Left lung (tissue), 4 donors: ENCODE measurements at regions not wholly inside any gene's neighbourhood (a gene's known extent, or its start where the extent isn't known, plus 50 kb on each side); places are given as distances from the start of the nearest gene placed in this dataset.

Experiments used
- ATAC-seq: fragments of 200-7000 bp; cut with Tn5 transposase; one replicate; pipeline ENCODE4 v1.9.1; 2020; ENCODE audit warnings: moderate library complexity
- DNase-seq, 4 donors: peaks; one replicate each; pipeline ENCODE4 v3.0.0-alpha.2; 2013 to 2020
- H3K27ac ChIP-seq, 2 donors: fragments of 200-600 bp; sonication (generic) in 1 of 2; one replicate each; pipeline versions ENCODE4 v1.5.0 to v1.8.0; 2020 to 2021
- H3K27me3 ChIP-seq, 2 donors: fragments of 200-600 bp; sonication (generic) in 1 of 2; one replicate each; pipeline versions ENCODE4 v1.5.0 to v1.8.0; 2020 to 2021
- H3K36me3 ChIP-seq, 2 donors: fragments of 200-600 bp; sonication (generic) in 1 of 2; one replicate each; pipeline versions ENCODE4 v1.5.0 to v1.8.0; 2020 to 2021
- H3K4me1 ChIP-seq, 2 donors: fragments of 200-600 bp; one replicate each; pipeline ENCODE4 v1.8.0; 2021
- H3K4me3 ChIP-seq, 2 donors: fragments of 200-600 bp; sonication (generic) in 1 of 2; one replicate each; pipeline versions ENCODE4 v1.5.0 to v1.8.0; 2020 to 2021; ENCODE audit warnings: mild to moderate bottlenecking in 1 of 2
- H3K9me3 ChIP-seq, 2 donors: fragments of 200-600 bp; sonication (generic) in 1 of 2; one replicate each; pipeline versions ENCODE4 v1.5.0 to v1.8.0; 2020 to 2021
- intact Hi-C, 2 donors: fragments of 100-400 bp; cut with DNase I; formaldehyde crosslinking; loops; one replicate each; pipeline versions ENCODE4 v1.11.2 to v1.14.2; 2022
- TF ChIP-seq, protein P1 (sequence below), 2 donors: fragments of 200-600 bp; sonication (generic) in 1 of 2; IDR thresholded peaks; one replicate each; pipeline versions ENCODE4 v1.5.0 to v1.8.0; 2021; ENCODE audit warnings: antibody characterized with exemption in 2 of 2
- donor health status: DM: no; HTN: yes; CAD: no.
- donor health status: DM: no; HTN: no; CAD: no.

DNA sequence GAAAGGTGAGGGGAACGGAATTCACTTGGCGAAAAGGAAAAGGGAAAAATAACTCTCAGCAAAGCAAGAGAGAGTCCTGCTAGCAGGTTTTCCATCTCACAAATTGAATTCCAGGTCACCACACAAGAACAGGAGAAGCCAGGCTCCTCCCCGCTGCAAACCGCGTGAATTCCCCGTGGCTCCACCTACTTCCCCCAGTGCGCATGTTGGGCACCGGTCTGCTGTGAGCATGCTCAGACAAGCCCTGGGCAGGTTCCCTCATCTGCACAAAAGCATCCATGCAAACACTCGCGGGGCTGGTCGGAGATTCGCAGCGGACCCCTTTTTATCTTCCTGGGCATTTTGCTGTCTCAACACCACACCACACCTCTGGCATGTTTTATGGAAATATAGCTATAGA lies 58.5 kb upstream of the S1PR3 start:
- H3K4me1 ChIP-seq = peaks cover 0 to 20% of the 10 kb centered on the region in 2 donors
- intact Hi-C loops = no loop called here
- DNase-seq (no peak), ATAC-seq (no peak)
- no peaks in the 10 kb centered on the region for H3K9me3 ChIP-seq
- no peaks in the 10 kb centered on the region for H3K27me3 ChIP-seq
- H3K36me3 ChIP-seq = no peaks in the 10 kb centered on the region
- no peak overlapping the region for H3K4me3 ChIP-seq
- TF ChIP-seq, protein P1, sequence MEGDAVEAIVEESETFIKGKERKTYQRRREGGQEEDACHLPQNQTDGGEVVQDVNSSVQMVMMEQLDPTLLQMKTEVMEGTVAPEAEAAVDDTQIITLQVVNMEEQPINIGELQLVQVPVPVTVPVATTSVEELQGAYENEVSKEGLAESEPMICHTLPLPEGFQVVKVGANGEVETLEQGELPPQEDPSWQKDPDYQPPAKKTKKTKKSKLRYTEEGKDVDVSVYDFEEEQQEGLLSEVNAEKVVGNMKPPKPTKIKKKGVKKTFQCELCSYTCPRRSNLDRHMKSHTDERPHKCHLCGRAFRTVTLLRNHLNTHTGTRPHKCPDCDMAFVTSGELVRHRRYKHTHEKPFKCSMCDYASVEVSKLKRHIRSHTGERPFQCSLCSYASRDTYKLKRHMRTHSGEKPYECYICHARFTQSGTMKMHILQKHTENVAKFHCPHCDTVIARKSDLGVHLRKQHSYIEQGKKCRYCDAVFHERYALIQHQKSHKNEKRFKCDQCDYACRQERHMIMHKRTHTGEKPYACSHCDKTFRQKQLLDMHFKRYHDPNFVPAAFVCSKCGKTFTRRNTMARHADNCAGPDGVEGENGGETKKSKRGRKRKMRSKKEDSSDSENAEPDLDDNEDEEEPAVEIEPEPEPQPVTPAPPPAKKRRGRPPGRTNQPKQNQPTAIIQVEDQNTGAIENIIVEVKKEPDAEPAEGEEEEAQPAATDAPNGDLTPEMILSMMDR (IDR thresholded peaks at IDR 0.05) = no peak
- H3K27ac ChIP-seq = no peak overlapping the region

DNA sequence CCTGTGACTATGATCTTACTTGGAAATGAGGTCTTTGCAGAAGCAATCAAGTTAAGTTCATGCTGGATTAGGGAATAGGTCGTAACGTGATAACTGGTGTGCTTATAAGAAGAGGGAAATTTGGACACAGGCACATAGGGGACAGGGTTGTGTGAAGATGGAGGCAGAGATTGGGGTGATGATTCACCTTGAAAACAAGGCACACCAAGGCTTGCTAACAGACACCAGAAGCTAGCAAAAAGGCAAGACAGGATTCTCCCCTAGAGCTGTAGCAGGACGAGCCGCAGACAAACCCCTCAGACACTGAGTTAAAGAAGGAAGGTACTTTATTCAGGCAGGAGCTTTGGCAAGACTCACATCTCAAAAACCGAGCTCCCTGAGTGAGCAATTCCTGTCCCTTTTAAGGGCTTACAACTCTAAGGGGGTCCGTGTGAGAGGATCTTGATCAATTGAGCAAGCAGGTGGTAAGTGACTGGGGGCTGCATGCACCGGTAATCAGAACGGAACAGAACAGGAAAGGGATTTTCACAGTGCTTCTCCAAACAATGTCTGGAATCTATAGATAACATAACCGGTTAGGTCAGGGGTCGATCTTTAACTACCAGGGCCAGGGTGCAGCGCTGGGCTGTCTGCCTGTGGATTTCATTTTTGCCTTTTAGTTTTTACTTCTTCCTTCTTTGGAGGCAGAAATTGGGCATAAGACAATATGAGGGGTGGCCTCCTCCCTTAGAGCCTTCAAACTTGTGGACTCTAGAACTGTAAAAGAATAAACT lies 57.5 kb upstream of the S1PR3 start:
- Histone ChIP-seq H3K27ac (no peak overlapping the region), H3K36me3 (no peaks in the 10 kb centered on the region), H3K9me3 (no peaks in the 10 kb centered on the region), H3K27me3 (no peaks in the 10 kb centered on the region), H3K4me3 (no peak overlapping the region), H3K4me1 (peaks cover 0 to 20% of the 10 kb centered on the region in 2 donors)
- DNase-seq (no peak), ATAC-seq (no peak)
- intact Hi-C loops = no loop called here
- TF ChIP-seq, protein P1 (IDR thresholded peaks at IDR 0.05) = no peak

DNA sequence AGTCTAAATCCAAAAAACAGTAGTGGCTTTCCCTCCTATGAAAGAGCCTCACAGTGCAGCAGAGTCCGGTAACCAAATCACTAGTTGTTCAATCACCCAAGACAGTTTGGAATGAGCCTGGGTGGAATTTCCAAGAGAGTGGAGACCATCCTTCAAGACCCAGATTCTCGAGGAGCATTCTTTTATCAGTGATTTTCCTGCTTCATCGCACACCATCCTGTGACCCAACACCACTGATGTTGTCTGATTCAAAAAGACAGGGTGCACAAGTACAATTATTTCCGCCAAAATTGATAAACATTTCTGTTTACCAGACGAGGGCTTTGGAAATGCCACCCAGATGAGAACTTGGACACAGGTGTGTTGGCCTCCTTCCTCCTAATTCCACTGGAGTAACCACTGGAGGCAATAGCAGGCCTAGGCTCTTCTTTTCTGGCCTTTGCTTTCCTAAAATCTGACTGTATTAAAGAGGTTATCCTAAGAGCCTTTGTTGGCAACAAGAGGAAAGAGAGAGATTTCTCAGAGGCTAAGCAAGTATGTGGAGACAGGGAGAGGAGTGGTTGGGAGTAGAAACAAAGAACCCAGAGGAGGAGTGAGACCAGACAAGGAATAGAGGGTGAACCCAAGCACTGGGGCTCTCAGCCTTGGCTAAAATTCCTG lies 56.3 kb upstream of the S1PR3 start:
- H3K36me3 ChIP-seq = no peaks in the 10 kb centered on the region
- H3K4me3 ChIP-seq = no peak overlapping the region
- DNase-seq = no peak
- intact Hi-C loops = no loop called here
- no peak overlapping the region for H3K27ac ChIP-seq
- H3K27me3 ChIP-seq = no peaks in the 10 kb centered on the region
- peaks cover 0 to 20% of the 10 kb centered on the region in 2 donors for H3K4me1 ChIP-seq
- H3K9me3 ChIP-seq = no peaks in the 10 kb centered on the region
- no peak for ATAC-seq
- TF ChIP-seq, protein P1 (IDR thresholded peaks at IDR 0.05) = no peak

DNA sequence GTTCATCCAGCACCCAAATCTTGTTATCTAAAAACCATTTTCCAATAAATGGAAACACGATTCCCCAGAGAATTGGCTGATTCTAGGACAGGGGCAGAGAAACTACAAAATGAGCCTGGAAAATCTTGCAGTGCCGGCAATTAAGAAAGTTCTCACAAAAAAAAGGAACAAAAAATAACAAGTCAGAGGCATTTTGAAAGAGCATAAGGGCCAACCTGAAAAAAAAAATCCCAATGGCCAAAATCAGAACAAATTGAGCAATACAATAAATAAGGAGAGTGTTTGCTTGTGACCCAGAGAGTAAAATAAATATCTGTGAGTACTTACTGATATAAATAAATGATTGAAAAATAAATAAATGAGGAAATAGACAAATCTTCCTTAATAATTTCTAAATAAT lies 55.1 kb upstream of the S1PR3 start:
- DNase-seq = no peak

DNA sequence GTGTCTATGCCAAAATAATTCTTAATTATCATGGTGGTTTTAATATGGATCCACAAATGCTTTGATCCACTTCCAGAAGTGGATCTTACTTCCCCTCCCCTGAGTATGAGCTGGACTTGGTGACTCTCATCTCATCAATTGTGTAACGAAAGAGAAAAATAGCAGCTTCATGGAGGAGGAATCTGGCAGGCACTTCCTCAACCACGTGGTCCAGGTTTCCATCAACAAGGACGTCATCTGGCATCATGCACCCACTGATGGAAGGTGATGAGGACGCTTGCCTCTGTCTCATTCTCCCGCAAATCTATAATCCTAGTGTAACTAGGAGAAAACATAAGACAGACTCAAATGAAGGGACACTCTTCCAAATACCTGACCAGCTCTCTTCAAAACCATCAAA lies 54.6 kb upstream of the S1PR3 start:
- Histone ChIP-seq H3K27me3 (no peaks in the 10 kb centered on the region), H3K4me1 (peaks cover 0 to 20% of the 10 kb centered on the region in 2 donors), H3K36me3 (no peaks in the 10 kb centered on the region), H3K9me3 (no peaks in the 10 kb centered on the region), H3K4me3 (no peak overlapping the region), H3K27ac (peak overlapping the region in 1 of 2 donors; percentile 45)
- intact Hi-C loops = no loop called here
- TF ChIP-seq, protein P1 (IDR thresholded peaks at IDR 0.05) = no peak
- DNase-seq (no peak), ATAC-seq (peak; percentile 34)

More for the DNA sequence above, 55.1 kb upstream of the S1PR3 start:
- Histone ChIP-seq H3K4me1 (peaks cover 0 to 20% of the 10 kb centered on the region in 2 donors), H3K9me3 (no peaks in the 10 kb centered on the region), H3K4me3 (no peak overlapping the region), H3K27ac (peak overlapping the region in 1 of 2 donors; percentile 45), H3K27me3 (no peaks in the 10 kb centered on the region), H3K36me3 (no peaks in the 10 kb centered on the region)
- intact Hi-C loops = no loop called here
- TF ChIP-seq, protein P1 (IDR thresholded peaks at IDR 0.05) = no peak
- no peak for ATAC-seq
